ENCODE measurements at regions not wholly inside any gene's neighbourhood (a gene's known extent, or its start where the extent isn't known, plus 50 kb on each side); places are given as distances from the start of the nearest gene placed in this dataset.

DNA sequence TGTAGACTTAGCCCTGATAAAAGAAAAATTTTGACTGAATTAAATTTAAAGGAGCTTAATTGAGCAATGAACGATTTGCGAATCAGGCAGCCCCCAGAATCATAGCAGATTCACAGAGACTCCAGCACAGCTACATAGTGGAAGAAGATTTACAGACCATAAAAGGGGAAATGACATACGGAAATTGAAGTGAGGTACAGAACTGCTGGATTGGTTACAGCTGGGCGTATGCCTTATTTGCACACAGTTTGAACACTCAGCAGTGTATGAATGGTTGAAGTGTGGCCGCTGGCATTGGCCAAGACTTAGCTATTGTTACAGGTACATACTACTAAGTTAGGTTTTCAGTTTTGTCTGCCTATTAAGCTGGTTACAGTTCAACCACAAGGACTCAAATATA lies 433.5 kb upstream of the CELF2 start (continued):
- TF ChIP-seq SPI1 (IDR thresholded peaks at IDR 0.05; ENCODE audit: borderline replicate concordance, insufficient read depth, low read depth, low read length): no peak

DNA sequence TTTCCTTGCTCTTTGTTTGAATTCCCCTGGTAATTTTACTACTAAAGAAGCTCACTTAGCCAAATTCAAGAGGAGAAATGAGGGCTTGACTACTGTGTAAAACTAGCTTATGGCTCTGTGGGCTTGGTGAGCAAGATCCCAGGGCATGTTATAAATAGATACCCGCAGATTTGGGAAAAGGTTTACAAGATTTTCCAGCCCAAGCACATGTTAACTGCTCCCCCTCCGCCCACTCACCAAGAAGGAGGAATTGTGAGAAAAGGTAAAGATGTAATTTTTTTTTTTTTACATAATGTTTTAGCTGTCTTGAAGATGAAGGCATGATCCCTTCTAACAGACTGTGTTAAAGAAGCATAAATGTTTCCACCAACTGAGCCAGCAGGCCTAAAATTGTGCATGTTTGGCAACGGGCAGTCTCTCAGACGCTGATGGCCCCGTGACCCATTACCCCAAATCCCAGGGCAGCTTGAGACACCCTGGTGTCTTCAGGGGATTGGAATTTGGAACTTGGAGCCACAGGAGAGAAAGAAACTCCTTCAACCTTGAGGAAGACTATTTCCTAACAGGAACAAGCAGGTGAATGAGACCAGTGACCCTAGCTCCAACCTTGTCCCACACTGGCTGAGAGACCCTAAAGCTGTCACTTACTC lies 429.8 kb upstream of the CELF2 start:
- ChIA-PET RAD21 (ENCODE audit: unreplicated experiment) (no interaction called here), SMC1A (ENCODE audit: uncharacterized antibody, unreplicated experiment) (no interaction called here), POLR2A (no interaction called here), CTCF (no interaction called here)
- Histone ChIP-seq H3K4me1 (ENCODE audit: control insufficient read depth, insufficient read depth, low read length) (peaks cover 7% of the 10 kb centered on the region), H3K79me2 (ENCODE audit: control insufficient read depth, insufficient read depth, low read length) (no peaks in the 10 kb centered on the region), H3K4me3 (no peak overlapping the region), H4K20me1 (ENCODE audit: control insufficient read depth, insufficient read depth) (no peaks in the 10 kb centered on the region), H2AFZ (ENCODE audit: control insufficient read depth, low read depth, low read length) (no peak overlapping the region), H3K36me3 (ENCODE audit: control insufficient read depth in 2 of 2, insufficient read depth in 2 of 2, low read length in 1 of 2) (no peaks in the 10 kb centered on the region), H3K27me3 (replicated peaks in 1 of 2; ENCODE audit: control insufficient read depth in 2 of 2, insufficient read depth in 2 of 2, low read length in 1 of 2) (no peaks in the 10 kb centered on the region), H3K4me2 (ENCODE audit: control insufficient read depth, insufficient read depth) (no peak overlapping the region), H3K27ac (ENCODE audit: control insufficient read depth, insufficient read depth) (no peak overlapping the region), H3K9me3 (replicated peaks; ENCODE audit: control insufficient read depth, insufficient read depth, low read length) (no peaks in the 10 kb centered on the region; the same call in 2 of the 3 replicates), H3K9ac (ENCODE audit: control insufficient read depth, insufficient read depth, low read length) (no peak overlapping the region)
- no TSS peak for BruUV-seq (replicated peaks)
- ATAC-seq (no peak), DNase-seq (ENCODE audit: low read depth, low spot score) (no peak), FAIRE-seq (no peak)
- intact Hi-C loops (cut with micrococcal nuclease; ENCODE audit: unreplicated experiment) (no loop called here), in situ Hi-C loops (cut with MboI) (no loop called here)
- WGBS (ENCODE audit: insufficient coverage, insufficient replicate concordance, low lambda C conversion rate, missing lambda C conversion rate): 9% methylated on average over 5 of the region's 5 CpGs
- TF ChIP-seq JUNB (IDR thresholded peaks at IDR 0.05): no peak
- no peak for TF ChIP-seq PAX8 (IDR thresholded peaks at IDR 0.05)
- TF ChIP-seq, protein P1, sequence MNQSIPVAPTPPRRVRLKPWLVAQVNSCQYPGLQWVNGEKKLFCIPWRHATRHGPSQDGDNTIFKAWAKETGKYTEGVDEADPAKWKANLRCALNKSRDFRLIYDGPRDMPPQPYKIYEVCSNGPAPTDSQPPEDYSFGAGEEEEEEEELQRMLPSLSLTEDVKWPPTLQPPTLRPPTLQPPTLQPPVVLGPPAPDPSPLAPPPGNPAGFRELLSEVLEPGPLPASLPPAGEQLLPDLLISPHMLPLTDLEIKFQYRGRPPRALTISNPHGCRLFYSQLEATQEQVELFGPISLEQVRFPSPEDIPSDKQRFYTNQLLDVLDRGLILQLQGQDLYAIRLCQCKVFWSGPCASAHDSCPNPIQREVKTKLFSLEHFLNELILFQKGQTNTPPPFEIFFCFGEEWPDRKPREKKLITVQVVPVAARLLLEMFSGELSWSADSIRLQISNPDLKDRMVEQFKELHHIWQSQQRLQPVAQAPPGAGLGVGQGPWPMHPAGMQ (IDR thresholded peaks at IDR 0.05; ENCODE audit: borderline replicate concordance): no peak
- no peak for TF ChIP-seq PML (IDR thresholded peaks at IDR 0.05; ENCODE audit: low read length)
- no peak for TF ChIP-seq KLF5 (IDR thresholded peaks at IDR 0.05; ENCODE audit: partially characterized antibody)
- no peak for TF ChIP-seq BHLHE40 (IDR thresholded peaks at IDR 0.05; ENCODE audit: borderline replicate concordance in 1 of 2, low read depth in 2 of 2, low read length in 1 of 2)
- TF ChIP-seq, protein P2, sequence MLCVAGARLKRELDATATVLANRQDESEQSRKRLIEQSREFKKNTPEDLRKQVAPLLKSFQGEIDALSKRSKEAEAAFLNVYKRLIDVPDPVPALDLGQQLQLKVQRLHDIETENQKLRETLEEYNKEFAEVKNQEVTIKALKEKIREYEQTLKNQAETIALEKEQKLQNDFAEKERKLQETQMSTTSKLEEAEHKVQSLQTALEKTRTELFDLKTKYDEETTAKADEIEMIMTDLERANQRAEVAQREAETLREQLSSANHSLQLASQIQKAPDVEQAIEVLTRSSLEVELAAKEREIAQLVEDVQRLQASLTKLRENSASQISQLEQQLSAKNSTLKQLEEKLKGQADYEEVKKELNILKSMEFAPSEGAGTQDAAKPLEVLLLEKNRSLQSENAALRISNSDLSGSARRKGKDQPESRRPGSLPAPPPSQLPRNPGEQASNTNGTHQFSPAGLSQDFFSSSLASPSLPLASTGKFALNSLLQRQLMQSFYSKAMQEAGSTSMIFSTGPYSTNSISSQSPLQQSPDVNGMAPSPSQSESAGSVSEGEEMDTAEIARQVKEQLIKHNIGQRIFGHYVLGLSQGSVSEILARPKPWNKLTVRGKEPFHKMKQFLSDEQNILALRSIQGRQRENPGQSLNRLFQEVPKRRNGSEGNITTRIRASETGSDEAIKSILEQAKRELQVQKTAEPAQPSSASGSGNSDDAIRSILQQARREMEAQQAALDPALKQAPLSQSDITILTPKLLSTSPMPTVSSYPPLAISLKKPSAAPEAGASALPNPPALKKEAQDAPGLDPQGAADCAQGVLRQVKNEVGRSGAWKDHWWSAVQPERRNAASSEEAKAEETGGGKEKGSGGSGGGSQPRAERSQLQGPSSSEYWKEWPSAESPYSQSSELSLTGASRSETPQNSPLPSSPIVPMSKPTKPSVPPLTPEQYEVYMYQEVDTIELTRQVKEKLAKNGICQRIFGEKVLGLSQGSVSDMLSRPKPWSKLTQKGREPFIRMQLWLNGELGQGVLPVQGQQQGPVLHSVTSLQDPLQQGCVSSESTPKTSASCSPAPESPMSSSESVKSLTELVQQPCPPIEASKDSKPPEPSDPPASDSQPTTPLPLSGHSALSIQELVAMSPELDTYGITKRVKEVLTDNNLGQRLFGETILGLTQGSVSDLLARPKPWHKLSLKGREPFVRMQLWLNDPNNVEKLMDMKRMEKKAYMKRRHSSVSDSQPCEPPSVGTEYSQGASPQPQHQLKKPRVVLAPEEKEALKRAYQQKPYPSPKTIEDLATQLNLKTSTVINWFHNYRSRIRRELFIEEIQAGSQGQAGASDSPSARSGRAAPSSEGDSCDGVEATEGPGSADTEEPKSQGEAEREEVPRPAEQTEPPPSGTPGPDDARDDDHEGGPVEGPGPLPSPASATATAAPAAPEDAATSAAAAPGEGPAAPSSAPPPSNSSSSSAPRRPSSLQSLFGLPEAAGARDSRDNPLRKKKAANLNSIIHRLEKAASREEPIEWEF (IDR thresholded peaks at IDR 0.05; ENCODE audit: insufficient replicate concordance, low read depth, low read length): no peak
- TF ChIP-seq NRF1 (conservative IDR thresholded peaks at IDR 0.05; ENCODE audit: low read depth, low read length): no peak
- TF ChIP-seq, protein P3, sequence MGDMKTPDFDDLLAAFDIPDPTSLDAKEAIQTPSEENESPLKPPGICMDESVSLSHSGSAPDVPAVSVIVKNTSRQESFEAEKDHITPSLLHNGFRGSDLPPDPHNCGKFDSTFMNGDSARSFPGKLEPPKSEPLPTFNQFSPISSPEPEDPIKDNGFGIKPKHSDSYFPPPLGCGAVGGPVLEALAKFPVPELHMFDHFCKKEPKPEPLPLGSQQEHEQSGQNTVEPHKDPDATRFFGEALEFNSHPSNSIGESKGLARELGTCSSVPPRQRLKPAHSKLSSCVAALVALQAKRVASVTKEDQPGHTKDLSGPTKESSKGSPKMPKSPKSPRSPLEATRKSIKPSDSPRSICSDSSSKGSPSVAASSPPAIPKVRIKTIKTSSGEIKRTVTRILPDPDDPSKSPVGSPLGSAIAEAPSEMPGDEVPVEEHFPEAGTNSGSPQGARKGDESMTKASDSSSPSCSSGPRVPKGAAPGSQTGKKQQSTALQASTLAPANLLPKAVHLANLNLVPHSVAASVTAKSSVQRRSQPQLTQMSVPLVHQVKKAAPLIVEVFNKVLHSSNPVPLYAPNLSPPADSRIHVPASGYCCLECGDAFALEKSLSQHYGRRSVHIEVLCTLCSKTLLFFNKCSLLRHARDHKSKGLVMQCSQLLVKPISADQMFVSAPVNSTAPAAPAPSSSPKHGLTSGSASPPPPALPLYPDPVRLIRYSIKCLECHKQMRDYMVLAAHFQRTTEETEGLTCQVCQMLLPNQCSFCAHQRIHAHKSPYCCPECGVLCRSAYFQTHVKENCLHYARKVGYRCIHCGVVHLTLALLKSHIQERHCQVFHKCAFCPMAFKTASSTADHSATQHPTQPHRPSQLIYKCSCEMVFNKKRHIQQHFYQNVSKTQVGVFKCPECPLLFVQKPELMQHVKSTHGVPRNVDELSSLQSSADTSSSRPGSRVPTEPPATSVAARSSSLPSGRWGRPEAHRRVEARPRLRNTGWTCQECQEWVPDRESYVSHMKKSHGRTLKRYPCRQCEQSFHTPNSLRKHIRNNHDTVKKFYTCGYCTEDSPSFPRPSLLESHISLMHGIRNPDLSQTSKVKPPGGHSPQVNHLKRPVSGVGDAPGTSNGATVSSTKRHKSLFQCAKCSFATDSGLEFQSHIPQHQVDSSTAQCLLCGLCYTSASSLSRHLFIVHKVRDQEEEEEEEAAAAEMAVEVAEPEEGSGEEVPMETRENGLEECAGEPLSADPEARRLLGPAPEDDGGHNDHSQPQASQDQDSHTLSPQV (IDR thresholded peaks at IDR 0.05): no peak
- TF ChIP-seq HDGF (IDR thresholded peaks at IDR 0.05): no peak
- TF ChIP-seq ATF7 (IDR thresholded peaks at IDR 0.05; ENCODE audit: low read depth): no peak
